Psoas muscle (tissue), 7 donors: ENCODE measurements at regions not wholly inside any gene's neighbourhood (a gene's known extent, or its start where the extent isn't known, plus 50 kb on each side); places are given as distances from the start of the nearest gene placed in this dataset.

Experiments
- ATAC-seq, 4 donors: fragments of 200-7000 bp; cut with Tn5 transposase; one replicate each; pipeline ENCODE4 v1.9.1; 2020; ENCODE audit warnings: moderate library complexity in 3 of 4, mild to moderate bottlenecking in 2 of 4
- DNase-seq, 2 donors: peaks; one replicate each; pipeline ENCODE4 v3.0.0-alpha.2; 2020
- H3K27ac ChIP-seq: fragments of 200-600 bp; one replicate; pipeline ENCODE4 v1.8.0; 2022
- H3K27me3 ChIP-seq, 3 donors: fragments of 200-600 bp in 1 of 3; one replicate each; pipeline versions ENCODE4 v1.6.1 to v1.8.0; 2013 to 2022; ENCODE audit warnings: low read length in 2 of 3, mild to moderate bottlenecking in 2 of 3, moderate library complexity in 1 of 3; ENCODE audit not compliant: insufficient read depth in 3 of 3
- H3K36me3 ChIP-seq, 2 donors: fragments of 200-600 bp in 1 of 2; one replicate each; pipeline versions ENCODE4 v1.6.1 to v1.8.0; 2013 to 2022; ENCODE audit warnings: low read depth in 1 of 2, mild to moderate bottlenecking in 1 of 2, moderate library complexity in 1 of 2; ENCODE audit not compliant: insufficient read depth in 1 of 2
- H3K4me1 ChIP-seq: fragments of 200-600 bp; one replicate; pipeline ENCODE4 v1.8.0; 2022
- H3K4me3 ChIP-seq: fragments of 200-600 bp; one replicate; pipeline ENCODE4 v1.8.0; 2022; ENCODE audit warnings: mild to moderate bottlenecking
- H3K9me3 ChIP-seq: fragments of 200-600 bp; one replicate; pipeline ENCODE4 v1.8.0; 2022
- WGBS, 3 donors: extraction: QIAGEN DNeasy Blood & Tissue Kit; methylation state at CpG; one replicate each; pipeline versions ENCODE4 v1.1.6 to v1.1.7; 2013; 5-methylcytosine and 5-hydroxymethylcytosine counted together
- intact Hi-C, 2 donors: fragments of 100-400 bp; cut with DNase I; formaldehyde crosslinking; loops; one replicate each; pipeline versions ENCODE4 v1.11.0 to v1.14.2; 2022
- TF ChIP-seq, protein P1 (sequence below): fragments of 200-600 bp; IDR thresholded peaks from one replicate; pipeline ENCODE4 v1.8.0; 2022; ENCODE audit warnings: antibody characterized with exemption
- donor health status: healthy with polysubstance abuse.
- donor health status: DM: no; HTN: no; CAD: no; lungs with moderate emphysema.
- donor health status: Bipolar disorder and iron deficiency.
- donor health status: healthy.
- donor health status: DM: yes; HTN: yes; CAD: no.
- donor health status: DM: no; HTN: no; CAD: no.
- donor health status: DM: yes; HTN: yes; CAD: no.

GRCh38 chr13:37326334-37326733 lies 220.9 kb upstream of the CSNK1A1L start:
- ATAC-seq (no peak), DNase-seq (no peak)
- Histone ChIP-seq H3K27ac (no peak overlapping the region), H3K36me3 (no peaks in the 10 kb centered on the region), H3K9me3 (no peaks in the 10 kb centered on the region), H3K27me3 (no peaks in the 10 kb centered on the region), H3K4me1 (no peaks in the 10 kb centered on the region), H3K4me3 (no peak overlapping the region)
- intact Hi-C loops: no loop called here
- 47 to 64% (median 51%) methylated on average over 2 of the region's 2 CpGs for WGBS, 3 donors
- TF ChIP-seq, protein P1, sequence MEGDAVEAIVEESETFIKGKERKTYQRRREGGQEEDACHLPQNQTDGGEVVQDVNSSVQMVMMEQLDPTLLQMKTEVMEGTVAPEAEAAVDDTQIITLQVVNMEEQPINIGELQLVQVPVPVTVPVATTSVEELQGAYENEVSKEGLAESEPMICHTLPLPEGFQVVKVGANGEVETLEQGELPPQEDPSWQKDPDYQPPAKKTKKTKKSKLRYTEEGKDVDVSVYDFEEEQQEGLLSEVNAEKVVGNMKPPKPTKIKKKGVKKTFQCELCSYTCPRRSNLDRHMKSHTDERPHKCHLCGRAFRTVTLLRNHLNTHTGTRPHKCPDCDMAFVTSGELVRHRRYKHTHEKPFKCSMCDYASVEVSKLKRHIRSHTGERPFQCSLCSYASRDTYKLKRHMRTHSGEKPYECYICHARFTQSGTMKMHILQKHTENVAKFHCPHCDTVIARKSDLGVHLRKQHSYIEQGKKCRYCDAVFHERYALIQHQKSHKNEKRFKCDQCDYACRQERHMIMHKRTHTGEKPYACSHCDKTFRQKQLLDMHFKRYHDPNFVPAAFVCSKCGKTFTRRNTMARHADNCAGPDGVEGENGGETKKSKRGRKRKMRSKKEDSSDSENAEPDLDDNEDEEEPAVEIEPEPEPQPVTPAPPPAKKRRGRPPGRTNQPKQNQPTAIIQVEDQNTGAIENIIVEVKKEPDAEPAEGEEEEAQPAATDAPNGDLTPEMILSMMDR: no peak

DNA sequence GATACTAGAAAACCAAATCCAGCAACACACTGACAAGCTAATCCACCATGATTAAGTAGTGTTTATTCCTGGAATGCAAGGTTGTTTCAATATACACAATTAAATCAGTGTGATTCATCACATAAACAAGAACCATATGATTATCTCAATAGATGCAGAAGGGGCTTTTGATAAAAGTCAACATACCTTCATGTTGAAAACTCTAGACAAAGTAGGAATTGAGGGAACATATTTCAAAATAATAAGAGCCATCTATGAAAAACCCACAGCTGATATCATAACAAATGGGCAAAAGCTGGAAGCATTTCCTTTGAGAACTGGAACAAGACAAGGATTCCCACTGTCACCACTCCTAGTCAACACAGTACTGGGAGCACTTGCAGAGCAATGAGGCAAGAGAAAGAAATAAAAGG lies 213.6 kb upstream of the CSNK1A1L start:
- TF ChIP-seq, protein P1: no peak
- ATAC-seq (no peak), DNase-seq (no peak)
- Histone ChIP-seq H3K9me3 (no peaks in the 10 kb centered on the region), H3K4me1 (no peaks in the 10 kb centered on the region), H3K4me3 (no peak overlapping the region), H3K36me3 (no peaks in the 10 kb centered on the region), H3K27ac (no peak overlapping the region), H3K27me3 (no peaks in the 10 kb centered on the region)
- intact Hi-C loops: no loop called here

- H3K4me3 ChIP-seq: no peak overlapping the region
- DNase-seq (no peak), ATAC-seq (no peak)
- TF ChIP-seq, protein P1: no peak
- H3K4me1 ChIP-seq: no peaks in the 10 kb centered on the region
- intact Hi-C loops: no loop called here
- no peaks in the 10 kb centered on the region for H3K27me3 ChIP-seq
- WGBS, 3 donors: 85 to 97% (median 95%) methylated on average over 6 of the region's 6 CpGs
- no peaks in the 10 kb centered on the region for H3K36me3 ChIP-seq
- H3K9me3 ChIP-seq: no peaks in the 10 kb centered on the region
- no peak overlapping the region for H3K27ac ChIP-seq
Measured at GRCh38 chr13:37316935-37317334, 211.5 kb upstream of the CSNK1A1L start.

GRCh38 chr13:37313372-37313771 lies 207.9 kb upstream of the CSNK1A1L start:
- Histone ChIP-seq H3K9me3 (no peaks in the 10 kb centered on the region), H3K4me3 (no peak overlapping the region), H3K27me3 (no peaks in the 10 kb centered on the region), H3K4me1 (no peaks in the 10 kb centered on the region), H3K27ac (no peak overlapping the region), H3K36me3 (no peaks in the 10 kb centered on the region)
- TF ChIP-seq, protein P1: no peak
- no peak for ATAC-seq
- intact Hi-C loops: no loop called here
- 76 to 83% (median 82%) methylated on average over 2 of the region's 2 CpGs for WGBS, 3 donors
- no peak for DNase-seq

DNA sequence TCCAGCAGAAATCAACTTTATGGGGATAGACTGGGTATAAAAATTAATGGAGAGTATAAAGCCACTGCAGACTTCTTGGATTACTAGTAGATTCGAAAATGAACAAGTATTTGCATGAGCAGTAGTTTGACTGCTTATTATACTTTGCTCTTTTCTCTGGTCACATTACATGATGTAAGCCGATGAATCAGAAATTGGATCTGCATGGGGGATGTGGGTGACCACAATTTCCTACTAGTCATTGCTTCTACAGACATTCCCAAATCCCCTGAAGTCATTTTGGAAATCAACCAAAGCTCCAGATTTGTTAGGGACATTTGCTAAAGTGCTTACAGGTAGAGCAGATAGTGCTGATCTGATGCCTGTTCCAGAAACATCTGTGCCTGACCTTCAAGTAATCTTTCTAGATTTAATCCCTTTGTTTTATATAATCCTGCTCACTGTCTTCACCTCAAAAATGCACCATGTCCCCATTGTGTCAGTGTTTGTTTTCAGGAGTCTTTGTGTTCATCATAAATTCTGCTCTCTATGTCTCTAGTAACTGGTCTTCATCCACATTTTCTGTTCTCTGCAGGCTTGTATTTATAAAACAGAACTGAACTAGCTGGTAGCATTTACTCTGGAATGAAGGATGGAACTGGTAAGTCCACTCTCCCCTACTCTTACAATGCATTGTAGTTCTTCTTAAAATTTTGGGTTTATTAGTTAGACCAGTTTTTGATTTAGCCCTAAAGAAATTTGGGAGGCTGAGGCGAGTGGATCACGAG lies 201.5 kb upstream of the CSNK1A1L start:
- no peaks in the 10 kb centered on the region for H3K36me3 ChIP-seq
- H3K27ac ChIP-seq: no peak overlapping the region
- no peaks in the 10 kb centered on the region for H3K27me3 ChIP-seq
- TF ChIP-seq, protein P1: no peak
- intact Hi-C loops: no loop called here
- no peak for ATAC-seq
- WGBS, 3 donors: 48 to 67% (median 56%) methylated on average over 4 of the region's 4 CpGs
- no peaks in the 10 kb centered on the region for H3K4me1 ChIP-seq
- no peak overlapping the region for H3K4me3 ChIP-seq
- no peak for DNase-seq
- H3K9me3 ChIP-seq: no peaks in the 10 kb centered on the region
